OCI-LY1 (cell line): ENCODE measurements at regions not wholly inside any gene's neighbourhood (a gene's known extent, or its start where the extent isn't known, plus 50 kb on each side); places are given as distances from the start of the nearest gene placed in this dataset.
"Not testable (repeated sequence)": the region's sequence is repeated elsewhere in the genome, so short reads cannot be mapped to it uniquely, and the experiment has no call there.

Source experiments
- EZH2 ChIP-seq: fragments of 200-600 bp; sonication (generic), shearing (Covaris generic); IDR thresholded peaks from 2 replicates; pipeline ENCODE4 v1.8.0; 2017; ENCODE audit warnings: borderline replicate concordance, mixed run types, mild to moderate bottlenecking, antibody characterized with exemption, low read length, moderate library complexity, mixed read lengths
- TF ChIP-seq, protein P1 (sequence below): fragments of 200-600 bp; sonication (generic), shearing (Covaris generic); IDR thresholded peaks from 2 replicates; pipeline ENCODE4 v1.5.1; 2017; ENCODE audit warnings: mild to moderate bottlenecking, antibody characterized with exemption, low read length, moderate library complexity, mixed read lengths

DNA sequence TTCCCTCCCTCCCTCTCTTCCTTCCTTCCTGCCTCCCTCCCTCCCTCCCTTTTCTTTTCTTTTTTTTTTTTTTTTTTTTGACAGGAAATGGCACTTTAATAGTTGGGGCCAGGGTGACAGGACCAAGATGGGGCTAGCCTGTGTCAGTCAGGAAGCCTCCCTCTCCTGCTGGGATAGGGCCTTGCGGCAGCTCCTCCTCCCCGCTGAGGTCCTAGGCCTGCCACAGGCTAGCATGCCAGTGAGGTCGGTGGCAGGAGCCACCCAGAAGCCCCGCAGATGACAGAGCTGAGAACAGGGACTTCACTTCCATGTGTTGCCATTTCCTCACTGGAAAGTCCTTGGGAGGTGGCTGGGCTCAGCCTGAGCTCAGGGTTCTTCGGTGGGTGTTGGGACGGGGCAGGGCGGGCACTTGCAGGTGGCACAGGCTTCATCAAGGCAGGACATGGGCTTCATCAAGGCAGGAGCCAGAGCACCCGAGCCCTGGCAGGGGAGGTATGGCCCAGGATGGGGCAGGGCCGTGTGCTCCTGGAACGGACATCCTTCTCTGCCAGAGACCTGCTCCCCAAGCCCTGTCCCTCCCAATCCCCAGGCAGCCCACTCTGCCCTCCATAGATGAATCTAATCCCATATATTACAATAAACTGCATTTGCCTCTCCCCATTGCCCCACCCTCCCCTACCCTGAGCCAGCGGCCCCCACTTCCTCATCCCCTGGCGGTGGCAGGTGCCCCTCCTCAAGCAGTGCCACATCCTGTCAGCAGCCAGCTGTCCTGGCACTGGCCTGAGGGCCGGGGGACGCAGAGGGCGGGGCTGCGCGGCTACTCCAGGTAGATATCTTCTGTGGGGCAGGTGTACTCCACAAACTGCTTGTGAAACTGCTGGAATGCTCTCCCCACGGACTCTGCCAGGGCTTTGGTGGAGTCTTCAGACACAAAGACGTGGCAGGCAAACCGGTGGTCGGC is 109.8 kb upstream of the PLEKHM1 start:
- TF ChIP-seq, protein P1, sequence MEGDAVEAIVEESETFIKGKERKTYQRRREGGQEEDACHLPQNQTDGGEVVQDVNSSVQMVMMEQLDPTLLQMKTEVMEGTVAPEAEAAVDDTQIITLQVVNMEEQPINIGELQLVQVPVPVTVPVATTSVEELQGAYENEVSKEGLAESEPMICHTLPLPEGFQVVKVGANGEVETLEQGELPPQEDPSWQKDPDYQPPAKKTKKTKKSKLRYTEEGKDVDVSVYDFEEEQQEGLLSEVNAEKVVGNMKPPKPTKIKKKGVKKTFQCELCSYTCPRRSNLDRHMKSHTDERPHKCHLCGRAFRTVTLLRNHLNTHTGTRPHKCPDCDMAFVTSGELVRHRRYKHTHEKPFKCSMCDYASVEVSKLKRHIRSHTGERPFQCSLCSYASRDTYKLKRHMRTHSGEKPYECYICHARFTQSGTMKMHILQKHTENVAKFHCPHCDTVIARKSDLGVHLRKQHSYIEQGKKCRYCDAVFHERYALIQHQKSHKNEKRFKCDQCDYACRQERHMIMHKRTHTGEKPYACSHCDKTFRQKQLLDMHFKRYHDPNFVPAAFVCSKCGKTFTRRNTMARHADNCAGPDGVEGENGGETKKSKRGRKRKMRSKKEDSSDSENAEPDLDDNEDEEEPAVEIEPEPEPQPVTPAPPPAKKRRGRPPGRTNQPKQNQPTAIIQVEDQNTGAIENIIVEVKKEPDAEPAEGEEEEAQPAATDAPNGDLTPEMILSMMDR = not testable (repeated sequence)
- TF ChIP-seq EZH2 = not testable (repeated sequence)
